ENCODE measurements at regions not wholly inside any gene's neighbourhood (a gene's known extent, or its start where the extent isn't known, plus 50 kb on each side); places are given as distances from the start of the nearest gene placed in this dataset.
A peak's percentile ranks its signal among the peaks of the same experiment; 100 is the strongest.

DNA sequence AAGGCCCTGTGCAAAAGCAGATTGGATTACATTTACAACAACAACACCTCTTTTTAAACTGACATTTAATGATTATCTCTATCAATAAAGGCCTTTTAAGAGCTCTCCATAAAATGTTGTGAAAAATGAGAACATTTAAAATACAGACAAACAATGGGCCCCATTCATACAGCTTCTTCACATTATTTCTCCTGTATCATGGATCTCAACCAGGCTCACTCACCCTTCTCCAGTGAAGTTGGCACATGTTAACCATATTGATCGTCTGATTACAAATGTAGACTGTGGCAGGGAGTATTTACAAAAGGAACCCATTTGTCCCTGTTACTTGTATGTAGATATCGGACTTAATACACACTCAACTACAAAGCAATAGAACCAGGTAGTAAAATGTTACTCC is 220.2 kb upstream of the BTG1 start:
- no peak for DNase-seq
- peaks cover 50% of the 10 kb centered on the region for H3K4me1 Mint-ChIP-seq (ENCODE audit: low read depth)
- H3K27ac Mint-ChIP-seq: no peak overlapping the region
- no peaks in the 10 kb centered on the region for H3K27me3 Mint-ChIP-seq
- peaks cover 11% of the 10 kb centered on the region for H3K9me3 Mint-ChIP-seq
- no peak overlapping the region for H3K4me3 Mint-ChIP-seq
- H3K36me3 Mint-ChIP-seq (ENCODE audit: low read depth): peaks cover 14% of the 10 kb centered on the region

DNA sequence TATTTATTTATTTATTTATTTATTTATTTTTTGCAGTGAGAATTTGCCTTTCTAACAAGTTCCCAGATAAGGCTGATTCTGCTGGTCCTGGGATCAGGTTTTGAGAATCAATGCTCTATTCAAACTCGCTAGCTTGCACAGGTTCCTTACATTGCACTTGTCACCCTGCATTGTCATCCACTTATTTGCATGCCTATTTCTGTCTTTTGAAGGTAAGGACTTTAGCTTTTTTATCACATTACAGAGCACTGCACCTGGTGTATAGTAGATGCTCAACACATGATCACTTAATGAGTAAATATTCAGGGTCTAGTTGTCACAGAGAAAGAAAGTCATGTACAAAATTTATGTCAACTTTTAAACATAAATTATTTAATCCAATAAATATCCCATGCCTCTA is 219.7 kb upstream of the BTG1 start:
- H3K27ac Mint-ChIP-seq: no peak overlapping the region
- H3K4me3 Mint-ChIP-seq: no peak overlapping the region
- H3K9me3 Mint-ChIP-seq: peaks cover 16% of the 10 kb centered on the region
- H3K4me1 Mint-ChIP-seq (ENCODE audit: low read depth): peaks cover 50% of the 10 kb centered on the region
- no peak for DNase-seq
- no peaks in the 10 kb centered on the region for H3K27me3 Mint-ChIP-seq
- H3K36me3 Mint-ChIP-seq (ENCODE audit: low read depth): peaks cover 19% of the 10 kb centered on the region

- Mint-ChIP-seq H3K27ac (peak overlapping the region; percentile 91), H3K9me3 (peaks cover 33% of the 10 kb centered on the region), H3K27me3 (no peaks in the 10 kb centered on the region), H3K36me3 (ENCODE audit: low read depth) (peaks cover 34% of the 10 kb centered on the region), H3K4me1 (ENCODE audit: low read depth) (peaks cover 60% of the 10 kb centered on the region), H3K4me3 (peak overlapping the region; percentile 72)
- peak; percentile 61 for DNase-seq
Observed at GRCh38 chr12:92363295-92364146, 217.9 kb upstream of the BTG1 start.

DNA sequence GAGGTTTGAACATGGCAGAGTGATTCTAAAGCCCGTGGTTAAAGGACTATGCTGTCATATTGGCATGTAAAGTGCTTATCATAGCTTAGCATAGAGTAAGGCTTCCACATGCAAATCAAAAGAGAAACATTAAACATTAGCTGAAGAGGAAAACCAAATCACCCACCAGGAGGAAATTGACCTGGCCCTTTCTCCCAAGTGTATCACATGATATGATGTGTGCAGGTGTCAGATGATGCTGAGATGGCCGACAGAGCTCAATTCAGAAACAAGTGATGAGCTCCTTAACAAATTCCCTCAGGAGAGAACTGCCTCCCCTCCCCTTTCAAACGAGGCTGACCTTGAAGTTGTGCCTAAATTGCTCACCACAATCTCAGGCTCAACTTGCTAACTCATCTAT is 217.1 kb upstream of the BTG1 start:
- Mint-ChIP-seq H3K27ac (peak overlapping the region; percentile 91), H3K27me3 (no peaks in the 10 kb centered on the region), H3K4me3 (peak overlapping the region; percentile 72), H3K4me1 (ENCODE audit: low read depth) (peaks cover 60% of the 10 kb centered on the region), H3K9me3 (peaks cover 38% of the 10 kb centered on the region), H3K36me3 (ENCODE audit: low read depth) (peaks cover 36% of the 10 kb centered on the region)
- no peak for DNase-seq

DNA sequence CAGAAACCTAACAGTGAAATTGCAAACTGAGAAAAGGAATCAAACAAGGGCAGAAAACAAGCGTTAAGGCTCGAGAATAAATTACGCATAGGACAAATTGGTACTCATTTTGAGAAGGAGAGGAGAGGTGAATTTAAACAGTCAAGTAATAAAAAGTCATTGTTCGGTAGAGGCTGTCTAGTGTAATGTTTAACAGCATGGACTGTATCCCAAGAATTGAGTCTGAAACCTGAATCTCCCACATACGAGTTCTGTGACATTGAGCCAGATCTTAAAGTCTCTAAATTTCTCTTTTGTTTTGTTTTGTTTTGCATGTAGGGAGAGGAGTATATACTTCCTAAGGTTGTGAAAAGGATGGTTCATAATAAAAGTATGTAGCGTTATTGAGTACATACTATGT is 216.5 kb upstream of the BTG1 start:
- peaks cover 38% of the 10 kb centered on the region for H3K36me3 Mint-ChIP-seq (ENCODE audit: low read depth)
- peaks cover 60% of the 10 kb centered on the region for H3K4me1 Mint-ChIP-seq (ENCODE audit: low read depth)
- H3K27me3 Mint-ChIP-seq: no peaks in the 10 kb centered on the region
- no peak overlapping the region for H3K4me3 Mint-ChIP-seq
- no peak for DNase-seq
- peaks cover 40% of the 10 kb centered on the region for H3K9me3 Mint-ChIP-seq
- H3K27ac Mint-ChIP-seq: peak overlapping the region; percentile 48

DNA sequence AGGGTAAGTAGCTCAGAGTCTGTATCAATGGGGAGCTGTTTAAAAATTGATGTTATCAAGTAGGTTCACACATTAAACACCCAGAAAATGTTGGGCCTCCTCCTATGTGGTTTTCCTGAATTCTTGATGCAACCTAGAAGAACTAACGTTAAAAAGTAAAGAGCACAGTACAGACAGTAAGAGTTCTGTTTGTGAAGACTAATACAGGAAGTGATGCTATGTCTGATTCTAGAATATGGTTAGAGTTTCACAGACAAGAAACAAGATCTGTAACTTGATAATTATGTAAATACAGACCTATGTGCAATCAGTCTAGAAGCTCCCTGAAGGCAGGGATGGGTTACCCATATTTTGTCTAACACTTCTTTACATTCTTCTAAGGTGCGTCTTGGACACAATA is 214.9 kb upstream of the BTG1 start:
- peak overlapping the region; percentile 81 for H3K27ac Mint-ChIP-seq
- H3K4me1 Mint-ChIP-seq (ENCODE audit: low read depth): peaks cover 67% of the 10 kb centered on the region
- no peak overlapping the region for H3K4me3 Mint-ChIP-seq
- no peaks in the 10 kb centered on the region for H3K27me3 Mint-ChIP-seq
- DNase-seq: no peak
- peaks cover 45% of the 10 kb centered on the region for H3K9me3 Mint-ChIP-seq
- H3K36me3 Mint-ChIP-seq (ENCODE audit: low read depth): peaks cover 48% of the 10 kb centered on the region

DNA sequence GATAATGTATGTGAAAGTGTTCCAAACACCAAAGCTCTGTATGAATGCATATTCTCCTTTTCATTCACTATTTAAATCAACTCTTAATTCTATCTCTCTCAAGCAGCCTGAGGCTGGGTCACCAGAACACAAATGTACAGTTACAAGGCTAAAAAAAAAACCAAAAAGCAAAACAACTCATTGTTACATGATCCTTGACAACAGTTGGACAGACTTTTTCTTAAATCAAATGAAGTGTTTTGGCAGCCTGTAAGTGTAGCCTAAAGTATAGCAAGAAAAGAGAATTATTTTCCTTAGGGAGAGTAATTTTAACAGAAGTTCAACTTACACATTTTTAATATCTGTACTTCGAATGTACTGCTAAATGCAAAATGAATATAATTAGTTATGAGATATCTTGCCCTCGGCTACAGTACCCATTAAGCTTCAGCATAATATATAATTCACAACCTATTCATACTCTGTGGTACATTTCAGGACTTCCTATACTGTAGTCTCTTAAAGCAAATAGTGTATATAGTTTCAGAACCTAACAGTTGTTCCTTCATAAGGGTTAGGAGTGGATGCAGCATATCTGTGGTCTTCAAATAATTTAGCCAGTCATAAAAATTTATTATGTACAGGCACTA is 214.0 kb upstream of the BTG1 start:
- no peak for DNase-seq
- peaks cover 62% of the 10 kb centered on the region for H3K4me1 Mint-ChIP-seq (ENCODE audit: low read depth)
- H3K36me3 Mint-ChIP-seq (ENCODE audit: low read depth): peaks cover 48% of the 10 kb centered on the region
- H3K9me3 Mint-ChIP-seq: peaks cover 45% of the 10 kb centered on the region
- H3K4me3 Mint-ChIP-seq: no peak overlapping the region
- peak overlapping the region; percentile 9 for H3K27ac Mint-ChIP-seq
- H3K27me3 Mint-ChIP-seq: no peaks in the 10 kb centered on the region

DNA sequence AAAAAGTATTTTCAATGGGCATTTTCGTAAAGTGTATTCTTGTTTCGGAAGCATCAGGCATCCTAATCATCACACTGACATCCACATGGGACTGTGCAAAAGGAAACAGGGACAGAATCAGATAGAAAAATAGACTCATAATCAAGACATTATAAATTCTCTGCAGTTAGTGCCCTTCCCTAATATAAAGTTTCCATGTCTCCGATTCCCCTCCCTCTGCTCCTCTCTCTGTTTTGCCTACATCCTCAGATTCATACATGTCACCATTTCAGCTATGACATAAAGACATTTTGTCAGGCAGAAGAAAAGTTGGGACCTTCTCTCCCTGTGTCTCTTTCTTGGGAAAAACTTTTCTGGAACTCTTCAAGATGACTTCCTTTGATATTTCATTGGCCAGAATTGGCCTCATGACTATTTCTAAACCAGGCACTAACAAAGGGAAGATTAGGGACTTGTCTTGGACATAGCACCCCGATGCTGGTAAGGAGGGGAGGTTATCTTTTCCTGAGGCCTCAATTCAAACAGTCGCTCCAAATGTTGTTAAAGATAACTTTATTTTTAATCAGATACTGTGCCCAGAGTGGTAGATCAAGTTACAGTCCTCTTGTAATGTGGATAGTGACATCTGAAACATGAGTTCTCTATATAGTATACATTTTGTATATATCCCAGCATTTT is 212.1 kb upstream of the BTG1 start:
- Mint-ChIP-seq H3K9me3 (peaks cover 45% of the 10 kb centered on the region), H3K27me3 (no peaks in the 10 kb centered on the region), H3K36me3 (ENCODE audit: low read depth) (peaks cover 45% of the 10 kb centered on the region), H3K4me1 (ENCODE audit: low read depth) (peaks cover 46% of the 10 kb centered on the region), H3K4me3 (no peak overlapping the region), H3K27ac (no peak overlapping the region)
- DNase-seq: no peak

DNA sequence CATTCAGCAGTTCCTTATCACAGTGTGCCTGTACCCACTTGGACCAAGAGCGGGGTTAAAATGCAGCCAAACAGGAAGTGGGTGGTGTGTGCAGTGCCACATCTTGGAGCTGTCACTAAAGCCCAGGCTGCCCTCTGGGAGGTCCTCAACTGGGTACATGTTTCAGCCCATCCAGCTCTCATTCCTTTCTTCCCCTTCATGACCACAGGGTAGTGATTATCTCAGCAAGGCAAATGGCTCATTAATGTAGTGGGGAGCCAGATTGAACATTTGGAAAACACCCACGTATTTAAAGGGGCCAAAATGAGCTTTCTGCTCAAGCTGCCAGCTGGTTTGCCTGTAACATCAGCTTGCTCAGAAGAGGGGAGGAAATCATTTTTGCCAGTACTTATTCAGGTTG is 210.8 kb upstream of the BTG1 start:
- no peaks in the 10 kb centered on the region for H3K27me3 Mint-ChIP-seq
- H3K27ac Mint-ChIP-seq: no peak overlapping the region
- H3K4me3 Mint-ChIP-seq: no peak overlapping the region
- peaks cover 38% of the 10 kb centered on the region for H3K9me3 Mint-ChIP-seq
- no peak for DNase-seq
- peaks cover 37% of the 10 kb centered on the region for H3K4me1 Mint-ChIP-seq (ENCODE audit: low read depth)
- H3K36me3 Mint-ChIP-seq (ENCODE audit: low read depth): peaks cover 37% of the 10 kb centered on the region

- Mint-ChIP-seq H3K9me3 (peaks cover 11% of the 10 kb centered on the region), H3K27ac (no peak overlapping the region), H3K27me3 (no peaks in the 10 kb centered on the region), H3K4me1 (ENCODE audit: low read depth) (peaks cover 2% of the 10 kb centered on the region), H3K36me3 (ENCODE audit: low read depth) (no peaks in the 10 kb centered on the region), H3K4me3 (no peak overlapping the region)
- no peak for DNase-seq
Observed at GRCh38 chr12:92349635-92350034, 204.0 kb upstream of the BTG1 start.

DNA sequence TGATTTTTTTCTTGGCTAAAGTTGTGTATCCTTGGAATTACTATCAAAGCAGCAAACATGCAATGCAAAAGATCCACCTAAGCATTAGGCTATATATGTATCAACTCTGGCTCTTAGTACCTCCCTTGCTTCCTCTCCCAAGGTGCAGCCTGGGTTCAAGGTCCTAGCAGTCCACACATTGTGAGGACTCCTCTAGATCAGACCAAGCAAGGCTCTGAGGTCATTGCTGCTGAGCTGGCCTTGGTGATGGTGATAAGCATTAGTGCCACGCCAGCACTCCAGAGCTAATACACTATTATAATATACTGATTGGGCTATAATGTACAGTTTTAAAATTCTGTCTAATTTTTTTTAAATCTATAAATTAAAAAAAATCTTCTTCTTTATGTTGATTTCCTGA is 196.9 kb upstream of the BTG1 start:
- no peak for DNase-seq
- Mint-ChIP-seq H3K36me3 (ENCODE audit: low read depth) (no peaks in the 10 kb centered on the region), H3K9me3 (peaks cover 11% of the 10 kb centered on the region), H3K27ac (no peak overlapping the region), H3K4me1 (ENCODE audit: low read depth) (peaks cover 16% of the 10 kb centered on the region), H3K4me3 (no peak overlapping the region), H3K27me3 (no peaks in the 10 kb centered on the region)

GRCh38 chr12:92341065-92341668 is 195.5 kb upstream of the BTG1 start:
- no peak for DNase-seq
- H3K4me3 Mint-ChIP-seq: peak overlapping the region; percentile 49
- H3K27ac Mint-ChIP-seq: peak overlapping the region; percentile 62
- H3K27me3 Mint-ChIP-seq: no peaks in the 10 kb centered on the region
- H3K4me1 Mint-ChIP-seq (ENCODE audit: low read depth): peaks cover 18% of the 10 kb centered on the region
- H3K9me3 Mint-ChIP-seq: peaks cover 9% of the 10 kb centered on the region
- no peaks in the 10 kb centered on the region for H3K36me3 Mint-ChIP-seq (ENCODE audit: low read depth)

DNA sequence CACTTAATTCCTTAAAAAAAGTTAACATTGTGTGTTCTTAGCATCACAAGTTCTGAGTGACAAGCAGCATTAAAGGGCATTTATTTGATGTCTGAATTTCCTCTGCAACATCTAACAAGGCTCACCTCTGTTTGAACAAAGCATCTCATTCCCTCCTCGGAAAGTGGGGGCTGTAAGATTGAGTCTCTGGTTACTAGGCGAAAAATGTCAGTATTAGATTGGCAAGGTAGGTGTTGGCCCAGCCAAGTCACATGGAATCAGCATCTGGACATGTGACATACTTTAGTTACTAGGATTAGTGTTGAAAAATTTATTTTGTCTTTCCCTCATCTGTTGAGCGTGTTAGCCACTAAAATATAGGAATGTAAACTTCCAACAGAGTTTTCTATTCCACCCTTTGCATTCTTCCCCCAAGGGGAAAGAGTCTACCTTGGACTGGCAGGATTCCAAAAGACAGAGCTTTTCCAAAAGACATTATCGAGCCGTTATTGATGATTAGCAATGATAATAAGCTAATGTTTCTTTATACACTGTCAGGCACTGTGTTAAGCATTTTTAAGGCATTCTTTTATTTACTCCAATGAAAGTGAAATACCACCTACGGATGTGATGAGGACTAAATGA is 194.9 kb upstream of the BTG1 start:
- H3K4me1 Mint-ChIP-seq (ENCODE audit: low read depth): peaks cover 18% of the 10 kb centered on the region
- no peak overlapping the region for H3K27ac Mint-ChIP-seq
- H3K9me3 Mint-ChIP-seq: peaks cover 5% of the 10 kb centered on the region
- H3K36me3 Mint-ChIP-seq (ENCODE audit: low read depth): no peaks in the 10 kb centered on the region
- H3K27me3 Mint-ChIP-seq: no peaks in the 10 kb centered on the region
- no peak overlapping the region for H3K4me3 Mint-ChIP-seq
- no peak for DNase-seq

- Mint-ChIP-seq H3K4me1 (ENCODE audit: low read depth) (peaks cover 18% of the 10 kb centered on the region), H3K27me3 (no peaks in the 10 kb centered on the region), H3K36me3 (ENCODE audit: low read depth) (no peaks in the 10 kb centered on the region), H3K9me3 (no peaks in the 10 kb centered on the region), H3K27ac (no peak overlapping the region), H3K4me3 (no peak overlapping the region)
- DNase-seq: no peak
Observed at GRCh38 chr12:92340003-92340402, 194.4 kb upstream of the BTG1 start.

All from activated T-cell treated with anti-CD3 and anti-CD28 coated beads, Interleukin-2, amount 50 U/mL, for 24 hours (primary cell).